ENCODE measurements at regions not wholly inside any gene's neighbourhood (a gene's known extent, or its start where the extent isn't known, plus 50 kb on each side); places are given as distances from the start of the nearest gene placed in this dataset.

GRCh38 chr4:166655231-166655630 is 579.1 kb downstream of the SPOCK3 start:
- ATAC-seq, result no peak

GRCh38 chr4:166655705-166656104 is 578.6 kb downstream of the SPOCK3 start:
- ATAC-seq, result no peak

DNA sequence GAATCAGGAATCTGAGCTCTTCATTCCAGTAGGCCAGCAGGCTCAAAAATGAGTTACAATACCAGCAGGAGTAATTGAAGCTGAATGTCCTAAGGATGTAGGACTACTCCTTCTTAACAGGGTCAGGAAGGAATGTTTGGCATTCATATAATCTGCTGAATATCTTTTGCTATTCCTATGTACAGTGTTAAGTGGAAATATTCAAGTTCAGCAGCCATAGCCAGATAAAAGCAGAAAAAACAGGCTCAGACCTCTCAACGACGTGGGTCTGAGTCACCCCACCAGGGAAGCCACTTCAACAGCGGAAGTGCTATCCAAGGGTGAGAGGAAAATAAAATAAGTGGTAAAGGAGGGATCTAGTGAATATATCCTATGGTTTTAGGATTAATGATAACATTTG is 577.0 kb downstream of the SPOCK3 start:
- no peak for ATAC-seq

GRCh38 chr4:166658585-166658984 is 575.7 kb downstream of the SPOCK3 start:
- ATAC-seq, result no peak

DNA sequence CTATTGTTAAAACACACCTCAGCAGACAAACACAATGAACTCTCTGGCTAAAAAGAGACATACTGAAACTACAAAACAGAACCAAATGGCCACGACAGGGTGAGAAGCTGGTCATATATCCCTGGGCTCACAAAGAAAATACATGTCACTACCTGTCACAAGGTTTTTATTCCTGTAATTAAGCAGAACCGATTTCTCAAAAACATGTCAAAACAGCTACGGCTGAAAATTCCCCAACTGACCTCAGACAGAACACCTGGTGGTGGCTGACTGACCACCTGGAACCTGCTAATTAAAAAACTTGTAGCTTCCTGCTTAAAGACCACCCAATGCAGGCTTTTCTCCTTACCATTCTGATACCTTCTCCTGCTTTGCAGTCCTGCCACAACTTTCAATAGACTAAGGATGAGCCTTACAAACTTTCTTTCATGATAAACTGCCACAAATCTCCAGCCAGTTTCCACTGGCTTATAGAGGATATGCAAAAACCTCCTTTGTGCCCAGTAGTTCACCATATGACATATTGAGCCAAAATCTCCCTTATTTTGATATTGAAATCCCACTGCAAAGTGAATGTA is 571.9 kb downstream of the SPOCK3 start:
- ATAC-seq, result no peak

DNA sequence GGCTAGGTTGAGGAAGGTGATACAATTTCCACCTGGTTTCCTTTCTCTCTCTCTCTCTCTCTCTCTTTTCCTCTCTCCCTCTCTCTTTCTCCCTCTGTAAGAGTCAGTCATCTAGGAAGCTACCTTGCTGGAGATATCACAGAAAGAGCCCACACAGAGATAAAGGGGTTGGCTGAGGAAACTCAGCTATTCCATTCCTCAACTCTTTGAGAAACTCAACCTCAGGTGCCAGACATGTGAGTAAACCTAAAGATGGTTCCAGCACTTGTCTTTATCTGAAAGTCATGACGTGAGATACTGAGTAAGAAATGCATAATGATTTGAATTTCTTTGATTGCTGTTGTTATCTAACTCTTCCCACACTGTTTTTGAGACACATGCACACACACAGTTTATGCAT is 564.0 kb downstream of the SPOCK3 start:
- no peak for ATAC-seq

DNA sequence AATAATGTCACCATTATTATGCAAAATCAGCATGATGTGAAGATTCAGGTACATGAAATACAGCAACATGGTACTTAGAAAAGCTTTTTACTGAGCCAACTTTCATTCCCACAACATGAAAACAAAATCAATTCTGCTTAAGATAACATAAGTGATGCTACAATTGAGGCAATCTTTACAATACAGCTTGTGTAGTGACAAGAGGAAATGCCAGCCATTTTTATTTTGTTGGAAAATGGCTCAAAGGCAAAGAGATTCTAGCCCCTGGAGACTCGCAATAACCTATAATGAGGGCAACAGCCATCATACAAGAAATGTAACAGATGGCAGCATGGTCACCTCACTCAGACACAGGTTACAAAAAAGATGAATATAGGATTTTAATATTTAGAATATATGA is 560.4 kb downstream of the SPOCK3 start:
- ATAC-seq, result no peak

- no peak for ATAC-seq
Observed at GRCh38 chr4:166675411-166675810, 558.9 kb downstream of the SPOCK3 start.

DNA sequence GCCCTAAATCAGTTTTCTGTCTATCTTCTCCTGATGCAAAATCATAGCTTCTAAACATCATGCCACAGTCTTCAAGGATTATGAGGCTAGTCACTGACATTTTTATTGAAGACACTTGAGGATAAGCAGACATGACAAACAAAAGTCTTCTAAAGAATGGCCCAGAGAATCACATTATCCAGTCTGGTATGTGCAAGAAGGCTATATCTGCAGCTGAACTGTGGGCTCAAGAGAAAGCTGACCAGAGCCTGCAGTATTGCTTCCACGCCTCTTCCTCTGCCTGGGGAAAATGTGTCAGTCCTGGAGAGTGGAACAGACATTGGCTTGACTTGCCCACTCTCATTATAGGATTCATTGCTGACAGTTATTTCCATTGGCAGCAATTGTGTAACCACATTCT is 553.5 kb downstream of the SPOCK3 start:
- ATAC-seq, result no peak

DNA sequence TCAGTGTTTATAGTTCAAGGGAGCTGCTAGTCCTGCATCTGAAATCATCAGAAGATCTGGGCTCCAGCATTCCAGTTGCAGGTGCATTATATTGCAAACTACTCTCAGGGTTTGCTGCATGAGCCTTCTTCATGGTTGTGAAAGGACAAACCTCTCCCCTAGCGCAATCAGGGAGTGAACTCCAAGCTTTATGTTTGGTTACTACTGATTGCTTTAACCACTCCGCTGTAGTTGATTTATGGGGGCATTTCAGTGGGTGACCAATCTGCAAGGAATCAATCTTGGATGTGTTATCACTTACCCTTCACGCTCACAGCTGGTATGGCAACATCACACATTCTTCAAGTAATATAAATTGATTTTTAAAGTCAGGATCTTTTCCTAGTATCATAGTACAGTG is 552.1 kb downstream of the SPOCK3 start:
- ATAC-seq, result no peak

Data from activated CD4-positive, CD25-positive, alpha-beta regulatory T cell treated with anti-CD3 and anti-CD28 coated beads, Interleukin-2, amount 50 U/mL, for 24 hours (primary cell).